HepG2 (cell line): ENCODE measurements at regions not wholly inside any gene's neighbourhood (a gene's known extent, or its start where the extent isn't known, plus 50 kb on each side); places are given as distances from the start of the nearest gene placed in this dataset.

Experiments used
- FOXP1 ChIP-seq, 2 experiments: fragments of 450-650 bp in 1 of 2; IDR thresholded peaks; 2 replicates each; pipeline ENCODE4 v1.6.1; 2017 to 2018; ENCODE audit warnings: antibody characterized with exemption in 1 of 2
- HNRNPH1 ChIP-seq: fragments of 200-400 bp; formaldehyde crosslinking; optimal IDR thresholded peaks from 2 replicates; pipeline ENCODE3; 2017; ENCODE audit warnings: mild to moderate bottlenecking, low read depth, low read length
- HNRNPLL ChIP-seq: fragments of 200-400 bp; formaldehyde crosslinking; IDR thresholded peaks from 2 replicates; pipeline ENCODE4 v1.6.1; 2017; ENCODE audit warnings: mild to moderate bottlenecking, low read depth, low read length; ENCODE audit not compliant: poor library complexity, severe bottlenecking
- HOXD1 ChIP-seq: sonication (generic); formaldehyde crosslinking; IDR thresholded peaks from 2 replicates; pipeline ENCODE4 v1.5.0; 2020; ENCODE audit warnings: missing genetic modification reagents
- KLF12 ChIP-seq: sonication (generic); formaldehyde crosslinking; IDR thresholded peaks from 2 replicates; pipeline ENCODE4 v1.4.0; 2020; ENCODE audit warnings: missing genetic modification reagents, borderline replicate concordance
- MIER3 ChIP-seq: IDR thresholded peaks from 2 replicates; pipeline ENCODE4 v1.6.1; 2016; ENCODE audit warnings: missing compliant biosample characterization, borderline replicate concordance
- NCOA2 ChIP-seq: sonication (generic); formaldehyde crosslinking; IDR thresholded peaks from 2 replicates; pipeline ENCODE4 v1.8.0; 2022; ENCODE audit warnings: inconsistent platforms
- NFIB ChIP-seq: sonication (generic); formaldehyde crosslinking; IDR thresholded peaks from 2 replicates; pipeline ENCODE4 v1.9.0; 2021; ENCODE audit warnings: missing genetic modification reagents, mild to moderate bottlenecking, borderline replicate concordance
- NR2F2 ChIP-seq: IDR thresholded peaks from 2 replicates; pipeline ENCODE4 v1.6.1; 2012; ENCODE audit warnings: low read depth, inconsistent platforms, borderline replicate concordance
- PBX3 ChIP-seq: sonication (generic); formaldehyde crosslinking; IDR thresholded peaks from 2 replicates; pipeline ENCODE4 v1.8.1; 2023; ENCODE audit warnings: missing genetic modification reagents, inconsistent platforms, borderline replicate concordance
- POGZ ChIP-seq: sonication (generic); formaldehyde crosslinking; IDR thresholded peaks from 2 replicates; pipeline ENCODE4 v1.4.0; 2020; ENCODE audit warnings: mild to moderate bottlenecking, missing genetic modification reagents
- REPIN1 ChIP-seq: sonication (generic); formaldehyde crosslinking; IDR thresholded peaks from 2 replicates; pipeline ENCODE4 v1.8.0; 2022; ENCODE audit warnings: missing genetic modification reagents, low read depth, mild to moderate bottlenecking, borderline replicate concordance
- SIX4 ChIP-seq: sonication (generic); formaldehyde crosslinking; IDR thresholded peaks from 2 replicates; pipeline ENCODE4 v1.4.0; 2020; ENCODE audit warnings: missing genetic modification reagents
- SMYD3 ChIP-seq: sonication (generic); formaldehyde crosslinking; IDR thresholded peaks from 2 replicates; pipeline ENCODE4 v1.8.1; 2023; ENCODE audit warnings: mild to moderate bottlenecking, missing genetic modification reagents
- TBP ChIP-seq: sonication (generic); formaldehyde crosslinking; IDR thresholded peaks from 2 replicates; pipeline ENCODE4 v1.5.0; 2020; ENCODE audit warnings: missing genetic modification reagents
- TCF7L2 ChIP-seq: IDR thresholded peaks from 2 replicates; pipeline ENCODE4 v1.6.1; 2011; ENCODE audit warnings: mild to moderate bottlenecking, low read depth, low read length, moderate library complexity
- THAP11 ChIP-seq: IDR thresholded peaks from 2 replicates; pipeline ENCODE4 v1.6.1; 2016; ENCODE audit warnings: missing biosample characterization, missing genetic modification reagents
- ZFX ChIP-seq: sonication (generic); formaldehyde crosslinking; IDR thresholded peaks from 2 replicates; pipeline ENCODE4 v1.4.0; 2020; ENCODE audit warnings: mild to moderate bottlenecking, low read depth, missing genetic modification reagents, moderate library complexity
- ZNF230 ChIP-seq: sonication (generic); formaldehyde crosslinking; IDR thresholded peaks from 2 replicates; pipeline ENCODE4 v1.4.0; 2020; ENCODE audit warnings: mild to moderate bottlenecking, missing genetic modification reagents
- ZNF296 ChIP-seq: sonication (generic); formaldehyde crosslinking; conservative IDR thresholded peaks from 2 replicates; pipeline ENCODE4 v1.5.0; 2020; ENCODE audit warnings: mild to moderate bottlenecking, missing genetic modification reagents
- ZNF3 ChIP-seq: IDR thresholded peaks from 2 replicates; pipeline ENCODE4 v1.7.0; 2017; ENCODE audit warnings: inconsistent platforms
- ZNF441 ChIP-seq: sonication (generic); formaldehyde crosslinking; IDR thresholded peaks from 2 replicates; pipeline ENCODE4 v1.7.0; 2021; ENCODE audit warnings: missing genetic modification reagents, borderline replicate concordance
- ZNF512 ChIP-seq: sonication (generic); formaldehyde crosslinking; IDR thresholded peaks from 2 replicates; pipeline ENCODE4 v1.4.0; 2020; ENCODE audit warnings: mild to moderate bottlenecking, missing genetic modification reagents
- ZNF639 ChIP-seq: conservative IDR thresholded peaks from 2 replicates; pipeline ENCODE4 v1.6.1; 2018; ENCODE audit warnings: missing genetic modification reagents
- ZNF709 ChIP-seq: sonication (generic); formaldehyde crosslinking; IDR thresholded peaks from 2 replicates; pipeline ENCODE4 v1.5.0; 2020; ENCODE audit warnings: mild to moderate bottlenecking, missing genetic modification reagents
- ZNF720 ChIP-seq: sonication (generic); formaldehyde crosslinking; IDR thresholded peaks from 2 replicates; pipeline ENCODE4 v1.4.0; 2020; ENCODE audit warnings: missing genetic modification reagents
- ZNF775 ChIP-seq: sonication (generic); formaldehyde crosslinking; IDR thresholded peaks from 2 replicates; pipeline ENCODE4 v1.4.0; 2020; ENCODE audit warnings: missing genetic modification reagents, mild to moderate bottlenecking, moderate library complexity, borderline replicate concordance
- ZNF782 ChIP-seq: sonication (generic); formaldehyde crosslinking; IDR thresholded peaks from 2 replicates; pipeline ENCODE4 v1.4.0; 2020; ENCODE audit warnings: missing genetic modification reagents, mild to moderate bottlenecking, borderline replicate concordance

DNA sequence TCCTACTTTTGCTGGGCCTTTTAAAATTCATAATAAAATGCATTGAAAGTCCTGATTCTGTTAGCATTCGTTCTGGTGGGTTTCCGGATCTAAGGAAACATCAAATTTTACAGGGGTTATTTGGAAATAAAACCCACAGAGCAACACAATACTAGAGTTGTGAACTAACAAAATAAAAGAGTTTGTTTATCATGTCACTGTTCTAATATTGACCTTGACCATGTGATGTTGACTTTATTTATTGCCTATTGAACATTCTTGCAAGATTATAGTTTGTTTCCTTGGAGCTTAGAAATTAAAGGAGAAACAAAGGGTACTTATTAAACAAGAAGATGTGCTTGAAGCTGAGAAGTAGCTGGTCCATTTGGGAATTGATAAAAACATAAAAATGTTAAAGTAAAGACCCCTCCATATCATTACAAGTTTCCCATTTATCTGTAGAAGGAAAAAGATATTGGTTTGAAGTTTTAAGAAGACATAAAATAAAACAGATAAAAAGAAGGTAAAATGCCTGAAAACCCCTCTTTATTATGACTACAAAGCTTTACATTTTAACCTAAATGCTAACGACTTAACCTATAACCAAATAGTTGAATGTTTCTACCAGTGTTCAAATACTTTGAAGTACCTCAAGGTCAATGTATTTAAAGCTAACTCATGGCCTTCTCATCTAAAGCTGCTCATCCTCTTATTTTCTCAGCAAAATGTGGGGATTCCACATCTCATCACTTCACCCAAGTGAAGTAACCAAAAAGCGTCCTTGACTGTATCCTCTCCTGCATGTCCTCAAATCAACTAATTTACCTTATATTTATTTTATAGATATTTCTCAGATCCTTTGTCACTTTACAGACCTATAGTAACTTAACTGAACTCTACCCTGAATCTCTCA lies 179.6 kb downstream of the GASK1B start (continued):
- TF ChIP-seq NFIB (CRISPR knock-in tag) (no peak), ZNF296 (CRISPR knock-in tag) (no peak), NR2F2 (peak; percentile 43; the same call in 1 of the 2 replicates), ZNF720 (CRISPR knock-in tag) (no peak), SMYD3 (CRISPR knock-in tag) (no peak), NCOA2 (CRISPR knock-in tag) (peak; percentile 78), ZNF512 (CRISPR knock-in tag) (no peak), ZNF709 (CRISPR knock-in tag) (no peak), THAP11 (CRISPR knock-in tag) (no peak), ZNF639 (CRISPR knock-in tag) (no peak), HNRNPLL (no peak), PBX3 (no peak), REPIN1 (no peak), POGZ (CRISPR knock-in tag) (no peak), MIER3 (peak; percentile 30; the same call in 1 of the 2 replicates), ZNF3 (no peak), HOXD1 (CRISPR knock-in tag) (no peak), HNRNPH1 (no peak), KLF12 (CRISPR knock-in tag) (no peak), ZNF441 (no peak), FOXP1 (IDR thresholded peaks at IDR 0.05) (0 out of 2 replicates have a peak, but pooled peaks have one; percentile 49), FOXP1 (CRISPR knock-in tag; IDR thresholded peaks at IDR 0.05) (peak; percentile 93), ZNF230 (CRISPR knock-in tag) (no peak), TBP (CRISPR knock-in tag) (no peak), ZFX (no peak), ZNF775 (no peak), ZNF782 (no peak), SIX4 (CRISPR knock-in tag) (no peak), TCF7L2 (peak; percentile 71)
